ENCODE measurements at regions not wholly inside any gene's neighbourhood (a gene's known extent, or its start where the extent isn't known, plus 50 kb on each side); places are given as distances from the start of the nearest gene placed in this dataset.

- Histone ChIP-seq H3K4me3 (no peak overlapping the region), H3K9me3 (replicated peaks; ENCODE audit: control insufficient read depth, insufficient read depth, low read depth, low read length) (no peaks in the 10 kb centered on the region), H3K27me3 (ENCODE audit: control insufficient read depth in 2 of 2, insufficient read depth in 2 of 2, low read length in 2 of 2) (peaks cover 0 to 8% of the 10 kb centered on the region in 2 experiments; a peak in 2 of 5 replicates), H3K36me3 (ENCODE audit: control insufficient read depth, insufficient read depth, low read length) (no peaks in the 10 kb centered on the region), H2AFZ (ENCODE audit: low read depth, low read length) (no peak overlapping the region), H4K20me1 (replicated peaks; ENCODE audit: control insufficient read depth, insufficient read depth, low read length) (no peaks in the 10 kb centered on the region), H3K27ac (ENCODE audit: extremely low read depth, low read depth, low read length) (no peak overlapping the region), H3K9ac (ENCODE audit: insufficient read depth in 1 of 2, low read depth in 2 of 2, low read length in 2 of 2) (no peak overlapping the region), H3K9me1 (ENCODE audit: control insufficient read depth, insufficient read depth, low read length) (no peaks in the 10 kb centered on the region), H3K79me2 (ENCODE audit: control insufficient read depth, insufficient read depth, low read length) (no peaks in the 10 kb centered on the region), H3K4me2 (ENCODE audit: insufficient read depth, low read length) (no peak overlapping the region), H3K4me1 (replicated peaks in 1 of 2; ENCODE audit: control insufficient read depth in 2 of 2, insufficient read depth in 2 of 2, low read length in 2 of 2) (no peaks in the 10 kb centered on the region)
- CTCF ChIA-PET (ENCODE audit: low intra/inter-chr PET ratio) = no interaction called here
- 0% methylated on average over 3 of the region's 3 CpGs for WGBS (ENCODE audit: insufficient coverage, low coverage, missing lambda C conversion rate)
- FAIRE-seq (no peak), ATAC-seq (no peak), DNase-seq (ENCODE audit: extremely low read depth in 1 of 4, low spot score in 3 of 4) (no peak)
- BruUV-seq (replicated peaks) = no TSS peak
- POLR2A ChIA-PET = no interaction called here
- intact Hi-C loops (cut with micrococcal nuclease) = no loop called here
- TF ChIP-seq TOE1 (IDR thresholded peaks at IDR 0.05; ENCODE audit: borderline replicate concordance) (no peak), TOE1 (CRISPR knock-in tag; IDR thresholded peaks at IDR 0.05; ENCODE audit: borderline replicate concordance, low read depth) (no peak), GTF2A2 (tag; IDR thresholded peaks at IDR 0.05) (no peak), SAFB2 (IDR thresholded peaks at IDR 0.05; ENCODE audit: borderline replicate concordance, low read depth, low read length, severe bottlenecking) (no peak), CBFB (CRISPR knock-in tag; IDR thresholded peaks at IDR 0.05) (no peak), ZNF778 (CRISPR knock-in tag; IDR thresholded peaks at IDR 0.05) (no peak), ZNF707 (CRISPR knock-in tag; conservative IDR thresholded peaks at IDR 0.05) (no peak)
- in situ Hi-C loops (cut with MboI) = no loop called here
These were observed 448.7 kb upstream of the MYT1L start for GRCh38 chr2:2779727-2780126.

- DNase-seq (ENCODE audit: extremely low read depth in 1 of 4, low spot score in 3 of 4) (no peak), ATAC-seq (no peak), FAIRE-seq (no peak)
- H3K9me1 ChIP-seq (ENCODE audit: control insufficient read depth, insufficient read depth, low read length) = no peaks in the 10 kb centered on the region
- H3K27me3 ChIP-seq (ENCODE audit: control insufficient read depth in 2 of 2, insufficient read depth in 2 of 2, low read length in 2 of 2) = peaks cover 0 to 8% of the 10 kb centered on the region in 2 experiments; a peak in 2 of 5 replicates
- no peak overlapping the region for H3K4me2 ChIP-seq (ENCODE audit: insufficient read depth, low read length)
- no peaks in the 10 kb centered on the region for H3K79me2 ChIP-seq (ENCODE audit: control insufficient read depth, insufficient read depth, low read length)
- in situ Hi-C loops (cut with MboI) (no loop called here), intact Hi-C loops (cut with micrococcal nuclease) (no loop called here)
- CTCF ChIA-PET (ENCODE audit: low intra/inter-chr PET ratio) = no interaction called here
- no TSS peak for BruUV-seq (replicated peaks)
- H4K20me1 ChIP-seq (replicated peaks; ENCODE audit: control insufficient read depth, insufficient read depth, low read length) = no peaks in the 10 kb centered on the region
- no peak overlapping the region for H3K9ac ChIP-seq (ENCODE audit: insufficient read depth in 1 of 2, low read depth in 2 of 2, low read length in 2 of 2)
- no peaks in the 10 kb centered on the region for H3K4me1 ChIP-seq (replicated peaks in 1 of 2; ENCODE audit: control insufficient read depth in 2 of 2, insufficient read depth in 2 of 2, low read length in 2 of 2)
- POLR2A ChIA-PET = no interaction called here
- no peak overlapping the region for H3K4me3 ChIP-seq
- H2AFZ ChIP-seq (ENCODE audit: low read depth, low read length) = no peak overlapping the region
- no peaks in the 10 kb centered on the region for H3K36me3 ChIP-seq (ENCODE audit: control insufficient read depth, insufficient read depth, low read length)
- H3K27ac ChIP-seq (ENCODE audit: extremely low read depth, low read depth, low read length) = no peak overlapping the region
- 0% methylated on average over 2 of the region's 2 CpGs for WGBS (ENCODE audit: insufficient coverage, low coverage, missing lambda C conversion rate)
- no peaks in the 10 kb centered on the region for H3K9me3 ChIP-seq (replicated peaks; ENCODE audit: control insufficient read depth, insufficient read depth, low read depth, low read length)
- TF ChIP-seq POLR2G (IDR thresholded peaks at IDR 0.05; ENCODE audit: low read depth, low read length) = no peak
- TF ChIP-seq NFXL1 (CRISPR knock-in tag; IDR thresholded peaks at IDR 0.05) = no peak
- no peak for TF ChIP-seq RBM17 (IDR thresholded peaks at IDR 0.05; ENCODE audit: borderline replicate concordance, low read depth, low read length)
- TF ChIP-seq NFE2 (IDR thresholded peaks at IDR 0.05; ENCODE audit: low read depth) = no peak
- no peak for TF ChIP-seq LARP7 (IDR thresholded peaks at IDR 0.05)
- no peak for TF ChIP-seq MEF2D (tag; conservative IDR thresholded peaks at IDR 0.05; ENCODE audit: low read depth)
- TF ChIP-seq NCOA1 (IDR thresholded peaks at IDR 0.05; ENCODE audit: low read depth) = no peak
- TF ChIP-seq, protein P1, sequence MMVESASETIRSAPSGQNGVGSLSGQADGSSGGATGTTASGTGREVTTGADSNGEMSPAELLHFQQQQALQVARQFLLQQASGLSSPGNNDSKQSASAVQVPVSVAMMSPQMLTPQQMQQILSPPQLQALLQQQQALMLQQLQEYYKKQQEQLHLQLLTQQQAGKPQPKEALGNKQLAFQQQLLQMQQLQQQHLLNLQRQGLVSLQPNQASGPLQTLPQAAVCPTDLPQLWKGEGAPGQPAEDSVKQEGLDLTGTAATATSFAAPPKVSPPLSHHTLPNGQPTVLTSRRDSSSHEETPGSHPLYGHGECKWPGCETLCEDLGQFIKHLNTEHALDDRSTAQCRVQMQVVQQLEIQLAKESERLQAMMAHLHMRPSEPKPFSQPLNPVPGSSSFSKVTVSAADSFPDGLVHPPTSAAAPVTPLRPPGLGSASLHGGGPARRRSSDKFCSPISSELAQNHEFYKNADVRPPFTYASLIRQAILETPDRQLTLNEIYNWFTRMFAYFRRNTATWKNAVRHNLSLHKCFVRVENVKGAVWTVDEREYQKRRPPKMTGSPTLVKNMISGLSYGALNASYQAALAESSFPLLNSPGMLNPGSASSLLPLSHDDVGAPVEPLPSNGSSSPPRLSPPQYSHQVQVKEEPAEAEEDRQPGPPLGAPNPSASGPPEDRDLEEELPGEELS (CRISPR knock-in tag; IDR thresholded peaks at IDR 0.05; ENCODE audit: borderline replicate concordance) = no peak
- TF ChIP-seq ZNF232 (CRISPR knock-in tag; IDR thresholded peaks at IDR 0.05) = no peak
- TF ChIP-seq TBP (optimal IDR thresholded peaks at IDR 0.05; ENCODE audit: low read depth, low read length) = no peak
- TF ChIP-seq EP400 (IDR thresholded peaks at IDR 0.05) = no peak
- TF ChIP-seq PCBP1 (IDR thresholded peaks at IDR 0.05; ENCODE audit: low read depth, low read length, poor library complexity, severe bottlenecking) = no peak
These were observed 446.8 kb upstream of the MYT1L start for GRCh38 chr2:2777876-2778275.

All from K562 (cell line).